GM19043 (cell line): ENCODE measurements at regions not wholly inside any gene's neighbourhood (a gene's known extent, or its start where the extent isn't known, plus 50 kb on each side); places are given as distances from the start of the nearest gene placed in this dataset.

Experiments used
- ATAC-seq: cut with Tn5 transposase; IDR thresholded peaks from one replicate; pipeline ENCODE4 v1.9.1; 2021; ENCODE audit warnings: low read depth; ENCODE audit not compliant: unreplicated experiment

DNA sequence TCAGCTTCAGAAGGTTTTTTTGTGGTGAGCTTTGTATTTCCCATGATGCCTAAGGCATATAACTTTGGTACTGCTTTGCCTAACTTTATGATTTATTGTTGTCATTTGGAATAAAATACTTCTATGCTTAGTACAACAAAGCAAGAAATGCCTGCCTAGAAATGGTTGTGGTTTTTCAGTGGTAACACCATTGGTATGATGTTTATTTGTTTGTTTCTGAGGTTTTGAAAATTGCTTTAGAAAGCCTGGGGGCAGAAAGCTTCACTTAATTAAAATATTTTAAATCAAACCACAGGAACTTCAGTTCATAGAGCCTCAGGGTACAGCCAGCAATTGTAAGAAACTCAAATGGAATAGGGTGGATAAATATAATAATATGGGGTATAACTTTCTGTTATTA is 351.2 kb upstream of the MAP3K7 start:
- ATAC-seq: no peak

- no peak for ATAC-seq
Observed at GRCh38 chr6:90936286-90936685, 349.4 kb upstream of the MAP3K7 start.

- ATAC-seq: no peak
Observed at GRCh38 chr6:90934966-90935365, 348.1 kb upstream of the MAP3K7 start.

GRCh38 chr6:90934081-90934480 is 347.2 kb upstream of the MAP3K7 start:
- no peak for ATAC-seq

DNA sequence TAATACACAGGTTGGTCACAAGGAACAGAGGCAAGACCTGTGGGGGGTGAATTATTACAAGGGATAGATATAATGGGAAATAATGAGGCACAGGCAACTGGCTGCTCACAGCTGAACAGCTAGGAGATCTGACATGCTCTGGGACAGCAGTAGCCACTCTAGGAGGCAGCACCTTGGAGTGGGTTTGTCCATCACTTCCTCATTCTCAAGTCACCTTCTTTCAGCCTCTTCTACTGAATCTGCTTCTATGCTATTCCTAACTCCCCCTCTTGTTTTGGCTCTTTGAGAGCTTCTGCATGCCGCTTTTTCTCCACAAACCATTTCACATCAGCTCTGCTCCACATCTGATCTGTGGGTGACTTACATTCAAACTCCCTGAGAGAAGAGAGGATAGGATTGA is 345.5 kb upstream of the MAP3K7 start:
- no peak for ATAC-seq

GRCh38 chr6:90928051-90928450 is 341.2 kb upstream of the MAP3K7 start:
- no peak for ATAC-seq

DNA sequence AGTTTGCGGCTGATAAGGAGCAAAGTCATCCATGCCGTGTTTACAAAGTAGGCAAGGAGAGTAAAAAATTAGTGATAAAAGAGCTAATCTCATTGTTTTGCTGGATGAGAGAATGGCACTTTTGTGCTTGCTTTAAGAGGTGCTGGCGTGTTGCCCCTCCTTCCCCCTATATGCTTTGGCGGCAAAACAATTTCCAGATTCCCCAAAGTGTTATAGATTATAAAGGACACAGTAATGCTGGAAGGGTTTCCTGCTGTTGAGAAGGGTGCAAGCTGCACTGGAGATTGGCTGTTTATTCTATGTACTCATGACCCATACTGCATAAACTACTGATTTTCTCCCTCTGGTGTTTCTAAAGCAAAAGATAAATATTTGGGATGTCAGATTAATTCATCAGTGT is 338.9 kb upstream of the MAP3K7 start:
- no peak for ATAC-seq

- ATAC-seq: no peak
Observed at GRCh38 chr6:90922325-90922724, 335.5 kb upstream of the MAP3K7 start.

- no peak for ATAC-seq
Observed at GRCh38 chr6:90918361-90918760, 331.5 kb upstream of the MAP3K7 start.

DNA sequence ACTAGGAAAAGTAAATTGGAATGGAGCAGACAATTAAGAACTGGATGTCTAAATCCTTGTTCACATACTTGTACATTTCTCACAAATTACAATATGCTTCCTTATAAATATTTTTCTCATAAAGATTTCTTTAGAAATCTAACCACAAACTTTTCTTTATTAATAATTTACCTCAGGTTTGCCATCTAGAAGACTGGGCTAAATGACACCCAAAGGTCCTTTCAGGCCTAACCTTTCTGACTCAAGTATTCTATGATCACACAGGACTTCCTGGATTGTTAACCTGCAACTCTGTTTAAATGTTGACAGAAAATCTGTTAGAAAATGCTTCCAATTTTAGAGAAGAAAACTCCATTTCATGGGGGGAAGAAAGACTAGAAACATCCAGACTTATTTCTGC is 330.5 kb upstream of the MAP3K7 start:
- no peak for ATAC-seq

- ATAC-seq: no peak
Observed at GRCh38 chr6:90916968-90917367, 330.1 kb upstream of the MAP3K7 start.

DNA sequence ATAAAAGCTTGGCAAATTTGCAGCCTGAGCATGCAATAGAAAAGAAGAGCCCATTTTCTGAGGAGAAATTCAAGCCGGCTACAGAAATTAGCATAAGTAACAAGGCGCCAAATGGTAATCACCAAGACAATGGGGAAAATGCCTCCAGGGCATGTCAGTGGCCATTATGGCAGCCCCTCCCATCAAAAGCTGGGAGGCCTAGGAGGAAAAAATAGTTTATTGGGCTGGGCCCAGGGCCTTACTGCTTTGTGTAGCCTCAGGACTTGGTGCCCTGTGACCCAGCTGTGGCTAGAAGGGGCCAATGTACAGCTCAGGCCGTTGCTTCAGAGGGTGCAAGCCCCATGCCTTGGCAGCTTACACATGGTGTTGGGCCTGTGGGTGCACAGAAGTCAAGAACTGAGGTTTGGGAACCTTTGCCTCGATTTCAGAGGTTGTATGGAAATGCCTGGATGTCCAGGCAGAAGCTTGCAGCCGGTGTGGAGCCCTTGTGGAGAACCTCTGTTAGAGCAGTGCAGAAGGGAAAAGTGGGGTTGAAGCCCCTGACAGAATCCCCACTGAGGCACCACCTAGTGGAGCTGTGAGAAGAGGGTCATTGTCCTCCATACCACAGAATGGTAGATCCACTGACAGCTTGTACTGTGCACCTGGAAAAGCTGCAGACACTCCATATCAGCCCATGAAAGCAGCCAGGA is 328.5 kb upstream of the MAP3K7 start:
- no peak for ATAC-seq

GRCh38 chr6:90914312-90914711 is 327.4 kb upstream of the MAP3K7 start:
- no peak for ATAC-seq

- no peak for ATAC-seq
Observed at GRCh38 chr6:90913266-90913960, 326.5 kb upstream of the MAP3K7 start.

- ATAC-seq: no peak
Observed at GRCh38 chr6:90911642-90912041, 324.8 kb upstream of the MAP3K7 start.

GRCh38 chr6:90910893-90911292 is 324.0 kb upstream of the MAP3K7 start:
- ATAC-seq: no peak

DNA sequence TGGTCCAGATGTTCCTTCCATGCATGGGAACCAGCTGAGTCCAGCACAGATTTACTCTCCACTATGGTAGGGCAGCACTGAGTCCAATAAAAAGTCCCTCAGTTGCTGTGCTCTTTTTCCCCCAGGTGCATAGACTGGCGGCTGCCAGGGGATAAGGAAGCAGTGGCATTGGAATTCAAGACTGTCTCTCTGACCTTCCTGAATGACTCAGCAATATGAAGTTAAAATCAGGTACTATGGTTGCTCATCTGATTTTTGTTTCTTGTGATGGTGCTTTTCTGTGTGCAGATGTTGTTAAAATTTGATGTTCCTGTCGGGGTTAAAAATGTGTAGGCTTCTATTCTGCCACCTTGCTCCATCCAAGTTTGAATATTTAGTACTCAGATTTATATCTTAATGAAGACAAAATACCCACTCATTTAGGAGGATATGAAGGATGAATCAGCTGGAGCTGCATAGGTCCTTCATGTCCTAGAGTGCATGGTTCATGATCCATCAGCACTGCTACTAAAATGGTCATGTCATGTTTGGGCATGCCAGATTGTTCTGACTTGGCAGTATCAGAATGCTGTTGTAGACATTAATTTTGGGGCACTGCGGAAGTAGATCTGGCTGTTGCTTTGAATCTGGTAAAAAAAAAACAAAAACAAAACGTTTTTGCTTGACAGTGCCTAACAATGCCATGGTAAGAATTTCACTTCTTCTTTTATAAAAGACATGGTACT is 321.2 kb upstream of the MAP3K7 start:
- ATAC-seq: no peak

- no peak for ATAC-seq
Observed at GRCh38 chr6:90905351-90905750, 318.5 kb upstream of the MAP3K7 start.

GRCh38 chr6:90900034-90900433 is 313.2 kb upstream of the MAP3K7 start:
- no peak for ATAC-seq

GRCh38 chr6:90898763-90899162 is 311.9 kb upstream of the MAP3K7 start:
- no peak for ATAC-seq

DNA sequence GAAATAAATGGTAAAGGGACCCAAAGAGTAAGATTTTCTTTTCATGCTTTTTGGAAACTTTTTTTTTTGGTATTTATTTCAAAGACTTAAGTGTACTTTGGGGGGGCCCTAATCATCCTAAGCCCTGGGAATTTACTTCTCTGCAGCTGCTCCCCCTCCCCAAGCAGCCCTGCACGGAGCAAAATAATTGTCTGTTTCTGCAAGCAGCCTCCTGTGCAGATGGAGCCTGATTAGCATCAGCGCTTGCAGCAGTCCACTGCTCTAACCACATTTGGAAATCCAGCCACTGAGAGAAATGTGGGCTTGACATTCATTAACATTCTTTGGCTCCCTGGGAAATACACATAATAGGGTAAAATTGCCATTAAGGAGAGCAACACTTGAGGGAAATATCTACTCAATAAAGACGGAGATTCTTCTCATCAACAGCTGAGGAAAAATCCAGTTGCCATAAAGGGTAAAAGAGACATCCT is 309.2 kb upstream of the MAP3K7 start:
- ATAC-seq: no peak
